ENCODE measurements at regions not wholly inside any gene's neighbourhood (a gene's known extent, or its start where the extent isn't known, plus 50 kb on each side); places are given as distances from the start of the nearest gene placed in this dataset.

- POLR2A ChIA-PET = no interaction called here
- CTCF ChIA-PET = interaction anchor here (1.0 kb wide), 1 partner anchor 19 kb away, joined by 3 read pairs; no protein-coding TSS in a partner anchor
- H3K4me3 Mint-ChIP-seq = no peak overlapping the region
- DNase-seq = no peak
- H3K36me3 Mint-ChIP-seq (ENCODE audit: low read depth) = no peaks in the 10 kb centered on the region
- no peak overlapping the region for H3K27ac Mint-ChIP-seq
- H3K4me1 Mint-ChIP-seq = no peaks in the 10 kb centered on the region
- H3K27me3 Mint-ChIP-seq = peaks cover 1% of the 10 kb centered on the region
- no peaks in the 10 kb centered on the region for H3K9me3 Mint-ChIP-seq
Observed at GRCh38 chr18:56221195-56222065, 417.0 kb downstream of the TXNL1 start.

- H3K4me3 Mint-ChIP-seq = no peak overlapping the region
- POLR2A ChIA-PET = no interaction called here
Observed at GRCh38 chr18:56217406-56217805, 421.0 kb downstream of the TXNL1 start.

GRCh38 chr18:56214706-56215105, 423.7 kb downstream of the TXNL1 start:
- H3K9me3 Mint-ChIP-seq = peaks cover 1% of the 10 kb centered on the region
- H3K4me3 Mint-ChIP-seq = no peak overlapping the region
- POLR2A ChIA-PET = no interaction called here
- no peaks in the 10 kb centered on the region for H3K36me3 Mint-ChIP-seq (ENCODE audit: low read depth)
- no peak for DNase-seq
- H3K4me1 Mint-ChIP-seq = no peaks in the 10 kb centered on the region
- CTCF ChIA-PET = no interaction called here
- H3K27me3 Mint-ChIP-seq = peaks cover 1% of the 10 kb centered on the region
- no peak overlapping the region for H3K27ac Mint-ChIP-seq

More at GRCh38 chr18:56217406-56217805, 421.0 kb downstream of the TXNL1 start:
- Mint-ChIP-seq H3K27ac (no peak overlapping the region), H3K36me3 (ENCODE audit: low read depth) (no peaks in the 10 kb centered on the region), H3K4me1 (no peaks in the 10 kb centered on the region), H3K27me3 (peaks cover 1% of the 10 kb centered on the region), H3K9me3 (peaks cover 1% of the 10 kb centered on the region)
- CTCF ChIA-PET = no interaction called here
- no peak for DNase-seq

DNA sequence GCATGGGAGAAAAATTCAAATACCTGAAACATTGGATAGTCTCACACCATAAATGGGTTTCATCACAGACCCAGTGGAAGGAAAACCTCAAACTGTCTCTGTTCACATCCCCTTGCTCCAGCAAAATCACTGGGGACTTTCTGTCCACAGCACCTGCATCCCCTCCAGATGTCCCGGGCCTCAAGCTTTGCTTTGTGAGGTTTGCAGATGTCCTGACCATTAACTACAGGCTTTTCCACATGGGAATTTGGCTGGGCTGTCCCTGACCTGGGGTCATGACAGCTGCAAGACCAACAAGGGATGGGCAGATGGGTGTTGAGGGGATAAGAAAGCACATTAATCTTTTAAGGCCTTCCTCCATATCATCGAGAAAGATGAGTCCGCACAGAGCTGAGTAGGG, 427.9 kb downstream of the TXNL1 start:
- Mint-ChIP-seq H3K27ac (no peak overlapping the region), H3K27me3 (no peaks in the 10 kb centered on the region), H3K36me3 (ENCODE audit: low read depth) (no peaks in the 10 kb centered on the region), H3K4me3 (no peak overlapping the region), H3K4me1 (no peaks in the 10 kb centered on the region), H3K9me3 (peaks cover 1% of the 10 kb centered on the region)
- ChIA-PET POLR2A (no interaction called here), CTCF (no interaction called here)
- DNase-seq = no peak

- H3K4me1 Mint-ChIP-seq = no peaks in the 10 kb centered on the region
- DNase-seq = no peak
- no peak overlapping the region for H3K4me3 Mint-ChIP-seq
- POLR2A ChIA-PET = no interaction called here
- no peaks in the 10 kb centered on the region for H3K36me3 Mint-ChIP-seq (ENCODE audit: low read depth)
- CTCF ChIA-PET = no interaction called here
- H3K27me3 Mint-ChIP-seq = no peaks in the 10 kb centered on the region
- no peak overlapping the region for H3K27ac Mint-ChIP-seq
- no peaks in the 10 kb centered on the region for H3K9me3 Mint-ChIP-seq
Observed at GRCh38 chr18:56207989-56208388, 430.4 kb downstream of the TXNL1 start.

GRCh38 chr18:56204052-56204451, 434.3 kb downstream of the TXNL1 start:
- H3K9me3 Mint-ChIP-seq = no peaks in the 10 kb centered on the region
- no peak overlapping the region for H3K27ac Mint-ChIP-seq
- H3K27me3 Mint-ChIP-seq = no peaks in the 10 kb centered on the region
- ChIA-PET CTCF (no interaction called here), POLR2A (no interaction called here)
- H3K4me1 Mint-ChIP-seq = no peaks in the 10 kb centered on the region
- no peak overlapping the region for H3K4me3 Mint-ChIP-seq
- no peak for DNase-seq
- no peaks in the 10 kb centered on the region for H3K36me3 Mint-ChIP-seq (ENCODE audit: low read depth)

DNA sequence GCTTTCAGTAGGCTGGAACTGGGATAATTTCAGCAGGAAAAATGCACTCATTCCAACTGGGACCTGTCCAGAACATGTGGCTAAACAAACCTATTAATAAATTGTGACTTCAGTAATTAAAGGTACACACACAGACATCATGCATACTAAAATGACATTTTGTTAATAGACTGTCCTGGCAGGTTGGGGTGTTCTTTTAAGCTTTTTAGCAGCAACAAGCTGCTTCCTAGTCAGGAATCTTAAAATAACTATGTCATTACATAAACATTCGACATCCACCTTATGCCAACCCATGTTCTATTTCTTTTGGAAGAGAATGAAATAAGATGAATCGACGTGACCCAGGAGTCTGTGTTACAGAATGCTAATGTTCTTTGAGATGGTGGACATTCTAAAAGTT, 435.7 kb downstream of the TXNL1 start:
- no peaks in the 10 kb centered on the region for H3K36me3 Mint-ChIP-seq (ENCODE audit: low read depth)
- ChIA-PET CTCF (no interaction called here), POLR2A (no interaction called here)
- DNase-seq = no peak
- H3K27ac Mint-ChIP-seq = no peak overlapping the region
- H3K4me3 Mint-ChIP-seq = no peak overlapping the region
- no peaks in the 10 kb centered on the region for H3K9me3 Mint-ChIP-seq
- no peaks in the 10 kb centered on the region for H3K4me1 Mint-ChIP-seq
- no peaks in the 10 kb centered on the region for H3K27me3 Mint-ChIP-seq

DNA sequence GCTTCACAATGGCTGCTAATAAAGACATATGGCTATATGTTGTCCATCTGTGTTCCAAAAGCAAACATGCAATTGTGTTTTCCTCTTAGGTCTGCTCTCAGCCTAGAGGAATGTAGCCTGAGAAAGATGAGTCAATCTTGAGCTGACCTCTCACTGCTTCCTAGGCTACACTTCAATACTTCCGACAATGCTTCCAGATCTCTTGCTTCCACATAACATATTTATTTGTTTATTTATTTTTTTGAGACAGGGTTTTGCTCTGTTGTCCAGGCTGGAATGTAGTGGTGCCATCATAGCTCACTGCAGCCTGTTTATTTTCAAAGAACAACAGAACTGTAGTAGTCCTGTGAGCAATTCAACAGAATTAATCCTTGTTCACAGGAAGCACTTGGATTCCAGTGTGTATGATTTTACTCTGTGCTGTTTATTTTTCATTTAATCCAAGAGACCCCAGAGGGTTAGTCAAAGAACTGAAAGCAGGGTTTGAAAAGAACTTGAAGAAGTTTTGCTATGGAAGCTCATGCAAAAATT, 437.9 kb downstream of the TXNL1 start:
- CTCF ChIA-PET = no interaction called here
- H3K4me3 Mint-ChIP-seq = no peak overlapping the region
- no peaks in the 10 kb centered on the region for H3K9me3 Mint-ChIP-seq
- no peaks in the 10 kb centered on the region for H3K27me3 Mint-ChIP-seq
- POLR2A ChIA-PET = no interaction called here
- no peaks in the 10 kb centered on the region for H3K4me1 Mint-ChIP-seq
- no peaks in the 10 kb centered on the region for H3K36me3 Mint-ChIP-seq (ENCODE audit: low read depth)
- H3K27ac Mint-ChIP-seq = no peak overlapping the region
- no peak for DNase-seq

DNA sequence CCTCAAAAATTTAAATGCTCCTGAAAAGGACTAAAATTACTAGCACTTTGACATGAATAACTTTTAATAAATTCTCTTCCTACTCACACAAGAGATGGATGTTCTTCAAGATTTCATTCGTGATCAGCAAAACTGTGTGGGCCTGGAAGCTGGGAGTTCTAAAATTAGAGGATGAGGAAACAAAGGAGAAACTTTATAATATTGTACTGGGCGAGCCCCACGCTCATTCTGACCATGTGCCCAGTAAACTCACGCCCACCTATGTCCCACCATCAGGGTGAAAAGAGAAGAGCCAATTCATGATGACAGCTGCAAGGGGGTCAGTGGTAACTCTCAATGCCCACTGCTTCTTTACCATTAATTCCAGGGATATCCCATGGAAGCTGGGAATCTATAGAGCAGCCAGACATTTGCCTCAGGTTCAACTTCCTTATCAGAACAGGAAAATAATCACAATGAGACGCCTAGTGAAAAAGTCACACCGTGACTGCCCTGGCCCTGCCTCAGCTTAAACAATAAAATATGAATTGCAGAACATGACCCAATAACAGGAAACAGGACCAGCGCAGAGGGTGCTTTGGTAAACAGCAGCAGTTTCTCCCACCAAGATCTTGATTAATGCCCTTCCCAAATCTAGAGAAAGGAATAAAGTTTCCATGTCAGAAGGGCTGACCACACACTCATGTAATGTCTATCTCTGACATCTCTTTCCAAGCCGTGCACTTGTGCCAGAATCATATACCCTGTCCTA, 438.6 kb downstream of the TXNL1 start:
- Mint-ChIP-seq H3K4me3 (no peak overlapping the region), H3K4me1 (no peaks in the 10 kb centered on the region), H3K27ac (no peak overlapping the region), H3K9me3 (no peaks in the 10 kb centered on the region), H3K36me3 (ENCODE audit: low read depth) (no peaks in the 10 kb centered on the region), H3K27me3 (no peaks in the 10 kb centered on the region)
- POLR2A ChIA-PET = no interaction called here
- no peak for DNase-seq
- CTCF ChIA-PET = no interaction called here

DNA sequence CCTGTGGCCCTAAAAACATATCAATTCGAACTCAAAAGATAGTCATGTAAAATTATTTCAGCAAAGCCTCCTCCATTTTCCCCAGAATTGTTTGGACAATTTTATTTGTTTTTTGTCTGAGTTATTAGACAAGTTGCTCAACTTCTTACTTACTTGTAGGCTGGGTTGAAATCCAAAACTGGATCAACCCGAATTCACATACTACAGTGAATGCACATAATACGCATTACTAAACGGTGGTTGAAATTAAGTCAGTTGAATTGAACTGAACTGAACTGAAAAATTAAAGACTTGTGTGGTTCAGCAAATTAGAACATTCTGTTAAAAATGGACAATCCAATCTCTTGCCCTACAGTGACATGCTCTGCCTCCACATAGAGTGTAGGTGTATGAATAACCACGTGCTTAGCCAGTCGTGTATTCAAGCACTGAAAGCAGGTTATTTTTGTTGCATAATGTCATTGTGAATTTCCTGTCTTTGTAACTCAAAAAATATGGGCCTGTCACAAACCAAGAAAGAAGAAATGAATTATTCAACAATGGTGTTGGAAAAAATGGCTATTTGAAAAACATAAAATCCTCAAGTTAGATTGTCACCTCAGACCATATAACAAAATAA, 441.0 kb downstream of the TXNL1 start:
- POLR2A ChIA-PET = no interaction called here
- H3K27me3 Mint-ChIP-seq = no peaks in the 10 kb centered on the region
- H3K36me3 Mint-ChIP-seq (ENCODE audit: low read depth) = no peaks in the 10 kb centered on the region
- H3K27ac Mint-ChIP-seq = no peak overlapping the region
- no peak for DNase-seq
- H3K9me3 Mint-ChIP-seq = no peaks in the 10 kb centered on the region
- H3K4me1 Mint-ChIP-seq = no peaks in the 10 kb centered on the region
- CTCF ChIA-PET = no interaction called here
- H3K4me3 Mint-ChIP-seq = no peak overlapping the region

DNA sequence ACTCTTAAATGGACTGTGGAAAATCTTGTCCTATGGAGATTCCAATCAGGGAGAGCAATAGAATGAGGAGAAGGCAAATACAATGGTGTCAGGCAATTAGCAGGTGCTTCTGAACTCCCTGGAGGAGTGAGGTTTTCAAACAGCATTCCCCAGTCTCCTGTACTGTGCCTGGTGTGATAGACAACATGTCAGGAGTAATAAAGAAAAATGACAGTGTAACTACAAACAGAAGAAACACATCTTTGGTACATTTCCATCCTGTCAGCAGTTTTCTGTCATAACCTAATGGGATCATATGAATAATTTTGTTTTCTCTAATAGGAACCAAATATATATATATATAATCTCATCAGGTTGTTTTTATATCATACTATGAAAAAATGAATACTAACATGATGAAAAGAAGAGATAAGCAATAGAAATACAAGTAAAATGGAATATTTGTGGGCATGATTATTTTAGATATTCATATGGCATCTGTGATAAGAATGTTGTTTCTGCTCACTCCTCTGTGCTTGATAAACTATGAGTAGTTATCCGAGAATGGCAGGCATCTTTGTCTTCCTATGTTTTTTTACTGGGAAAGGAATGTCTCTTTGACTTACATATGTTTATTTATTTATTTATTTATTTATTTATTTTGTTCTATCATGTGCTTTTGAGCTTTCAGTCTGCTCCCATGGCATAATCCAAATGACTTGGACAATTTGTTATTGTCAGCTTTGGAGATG, 441.7 kb downstream of the TXNL1 start:
- POLR2A ChIA-PET = no interaction called here
- CTCF ChIA-PET = no interaction called here
- no peak for DNase-seq
- H3K9me3 Mint-ChIP-seq = no peaks in the 10 kb centered on the region
- H3K27me3 Mint-ChIP-seq = no peaks in the 10 kb centered on the region
- no peak overlapping the region for H3K27ac Mint-ChIP-seq
- no peaks in the 10 kb centered on the region for H3K4me1 Mint-ChIP-seq
- H3K36me3 Mint-ChIP-seq (ENCODE audit: low read depth) = no peaks in the 10 kb centered on the region
- no peak overlapping the region for H3K4me3 Mint-ChIP-seq

DNA sequence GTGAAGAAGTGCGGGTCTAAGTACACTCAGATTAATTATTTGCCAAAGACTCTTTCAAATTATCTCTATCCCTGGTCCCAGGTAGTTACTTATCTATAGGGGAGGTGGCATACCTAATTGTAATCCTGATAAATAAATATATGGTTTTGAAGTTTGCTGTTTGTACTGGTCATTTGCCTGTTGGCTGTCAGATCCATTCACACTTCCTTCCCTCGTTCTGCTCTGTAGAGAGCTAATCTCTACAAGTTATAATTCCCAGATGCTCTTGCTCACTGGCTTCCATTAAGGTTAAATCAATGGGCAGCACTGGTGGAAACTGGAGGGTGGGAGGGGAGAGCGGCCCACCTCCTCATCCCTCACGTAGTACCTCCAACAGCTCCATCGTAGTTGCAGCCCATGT, 447.1 kb downstream of the TXNL1 start:
- POLR2A ChIA-PET = no interaction called here
- H3K4me3 Mint-ChIP-seq = no peak overlapping the region
- CTCF ChIA-PET = no interaction called here

DNA sequence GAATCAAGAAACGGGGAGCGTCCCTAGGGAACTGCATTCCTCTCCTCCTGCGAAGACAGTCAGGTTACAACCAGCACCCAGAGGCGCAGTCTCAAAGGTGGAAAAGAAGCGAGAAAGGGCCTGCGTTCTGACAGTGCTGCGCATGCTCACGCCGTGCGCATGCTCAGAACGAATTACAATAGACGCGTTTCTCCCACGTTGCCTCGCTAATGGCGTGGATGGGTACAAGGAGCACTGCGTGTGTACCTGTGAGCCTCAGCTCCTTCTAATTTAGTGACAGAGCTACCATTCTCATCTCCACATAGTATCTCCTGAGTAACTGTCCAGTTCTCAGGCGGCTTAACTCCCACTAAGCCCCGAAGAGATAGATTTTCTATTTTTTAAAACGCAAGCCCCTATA, 448.8 kb downstream of the TXNL1 start:
- CTCF ChIA-PET = no interaction called here
- H3K27me3 Mint-ChIP-seq = no peaks in the 10 kb centered on the region
- H3K27ac Mint-ChIP-seq = no peak overlapping the region
- no peak overlapping the region for H3K4me3 Mint-ChIP-seq
- no peak for DNase-seq
- POLR2A ChIA-PET = no interaction called here
- no peaks in the 10 kb centered on the region for H3K36me3 Mint-ChIP-seq (ENCODE audit: low read depth)
- no peaks in the 10 kb centered on the region for H3K9me3 Mint-ChIP-seq
- H3K4me1 Mint-ChIP-seq = no peaks in the 10 kb centered on the region

More for the DNA sequence above, 447.1 kb downstream of the TXNL1 start:
- DNase-seq = no peak
- Mint-ChIP-seq H3K4me1 (no peaks in the 10 kb centered on the region), H3K27ac (no peak overlapping the region), H3K9me3 (no peaks in the 10 kb centered on the region), H3K27me3 (no peaks in the 10 kb centered on the region), H3K36me3 (ENCODE audit: low read depth) (no peaks in the 10 kb centered on the region)

Measured in activated CD4-positive, alpha-beta T cell treated with anti-CD3 and anti-CD28 coated beads, Interleukin-2, amount 10 ng/mL, durations not matched to agents 7 days and 5 days (primary cell).